Tibial nerve (tissue), 3 donors: ENCODE measurements at regions not wholly inside any gene's neighbourhood (a gene's known extent, or its start where the extent isn't known, plus 50 kb on each side); places are given as distances from the start of the nearest gene placed in this dataset.

Experiments
- CTCF ChIP-seq, 5 experiments: fragments of 200-600 bp in 3 of 5; fragments of 450-650 bp in 2 of 5; sonication (generic) in 3 of 5; IDR thresholded peaks; one replicate each; pipeline ENCODE4 v1.5.1; 2016 to 2019; ENCODE audit warnings: antibody characterized with exemption in 5 of 5, mild to moderate bottlenecking in 3 of 5, moderate library complexity in 2 of 5
- POLR2A ChIP-seq, 2 donors: fragments of 450-650 bp; IDR thresholded peaks; one replicate each; pipeline ENCODE4 v1.6.1; 2017; ENCODE audit warnings: antibody characterized with exemption in 2 of 2, mild to moderate bottlenecking in 2 of 2, moderate library complexity in 2 of 2

GRCh38 chr7:12111422-12112405 lies 99.4 kb upstream of the TMEM106B start:
- TF ChIP-seq CTCF (IDR thresholded peaks at IDR 0.05) (peak in 1 of 5 experiments; percentile 6), POLR2A (IDR thresholded peaks at IDR 0.05) (peak; percentile 7 to 36)
